ENCODE measurements at regions not wholly inside any gene's neighbourhood (a gene's known extent, or its start where the extent isn't known, plus 50 kb on each side); places are given as distances from the start of the nearest gene placed in this dataset.

GRCh38 chr2:58967736-58968135 is 726.6 kb upstream of the FANCL start:
- TF ChIP-seq CTCF (IDR thresholded peaks at IDR 0.05), result no peak
- no peaks in the 10 kb centered on the region for H3K36me3 Mint-ChIP-seq (ENCODE audit: low read depth)
- peaks cover 13% of the 10 kb centered on the region for H3K4me1 Mint-ChIP-seq (ENCODE audit: low read depth)
- H3K4me3 Mint-ChIP-seq, result no peak overlapping the region
- no peak overlapping the region for H3K27ac Mint-ChIP-seq
- peaks cover 5% of the 10 kb centered on the region; the same call in 1 of the 2 replicates for H3K27me3 Mint-ChIP-seq (ENCODE audit: insufficient read depth)
- no peak for DNase-seq
- no peaks in the 10 kb centered on the region for H3K9me3 Mint-ChIP-seq

DNA sequence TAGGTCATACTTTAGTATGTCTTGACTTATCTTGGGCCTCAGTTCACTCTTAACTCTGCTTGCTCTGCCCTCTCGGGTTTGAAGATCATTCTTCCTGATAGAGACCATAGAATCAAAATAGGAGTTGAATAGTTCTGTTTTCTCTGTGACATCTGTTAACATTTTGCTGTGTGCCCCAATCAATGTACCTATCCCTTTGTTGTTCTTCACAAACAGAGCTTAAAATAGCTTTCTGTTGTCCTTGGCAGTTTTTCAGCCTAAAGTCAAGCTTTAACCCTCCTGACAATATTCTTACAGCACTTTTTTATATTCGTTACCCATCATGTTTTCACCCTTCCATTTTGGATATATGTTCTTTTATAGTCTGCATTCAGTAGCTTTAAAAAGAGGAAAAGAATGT is 724.5 kb upstream of the FANCL start:
- H3K4me3 Mint-ChIP-seq, result no peak overlapping the region
- peaks cover 13% of the 10 kb centered on the region for H3K4me1 Mint-ChIP-seq (ENCODE audit: low read depth)
- no peak for TF ChIP-seq CTCF (IDR thresholded peaks at IDR 0.05)
- H3K9me3 Mint-ChIP-seq, result no peaks in the 10 kb centered on the region
- no peaks in the 10 kb centered on the region for H3K36me3 Mint-ChIP-seq (ENCODE audit: low read depth)
- H3K27me3 Mint-ChIP-seq (ENCODE audit: insufficient read depth), result peaks cover 5% of the 10 kb centered on the region; the same call in 1 of the 2 replicates
- H3K27ac Mint-ChIP-seq, result no peak overlapping the region
- no peak for DNase-seq

- Mint-ChIP-seq H3K27me3 (ENCODE audit: insufficient read depth) (peaks cover 2% of the 10 kb centered on the region; the same call in 1 of the 2 replicates), H3K9me3 (no peaks in the 10 kb centered on the region), H3K27ac (no peak overlapping the region), H3K36me3 (ENCODE audit: low read depth) (no peaks in the 10 kb centered on the region), H3K4me3 (no peak overlapping the region), H3K4me1 (ENCODE audit: low read depth) (no peaks in the 10 kb centered on the region)
- TF ChIP-seq CTCF (IDR thresholded peaks at IDR 0.05), result no peak
- no peak for DNase-seq
Measured at GRCh38 chr2:58959996-58960395, 718.9 kb upstream of the FANCL start.

GRCh38 chr2:58957188-58957840 is 716.2 kb upstream of the FANCL start:
- Mint-ChIP-seq H3K27me3 (ENCODE audit: insufficient read depth) (peaks cover 2% of the 10 kb centered on the region; the same call in 1 of the 2 replicates), H3K4me1 (ENCODE audit: low read depth) (no peaks in the 10 kb centered on the region), H3K36me3 (ENCODE audit: low read depth) (no peaks in the 10 kb centered on the region), H3K27ac (no peak overlapping the region), H3K4me3 (no peak overlapping the region), H3K9me3 (no peaks in the 10 kb centered on the region)
- no peak for TF ChIP-seq CTCF (IDR thresholded peaks at IDR 0.05)
- DNase-seq, result no peak

DNA sequence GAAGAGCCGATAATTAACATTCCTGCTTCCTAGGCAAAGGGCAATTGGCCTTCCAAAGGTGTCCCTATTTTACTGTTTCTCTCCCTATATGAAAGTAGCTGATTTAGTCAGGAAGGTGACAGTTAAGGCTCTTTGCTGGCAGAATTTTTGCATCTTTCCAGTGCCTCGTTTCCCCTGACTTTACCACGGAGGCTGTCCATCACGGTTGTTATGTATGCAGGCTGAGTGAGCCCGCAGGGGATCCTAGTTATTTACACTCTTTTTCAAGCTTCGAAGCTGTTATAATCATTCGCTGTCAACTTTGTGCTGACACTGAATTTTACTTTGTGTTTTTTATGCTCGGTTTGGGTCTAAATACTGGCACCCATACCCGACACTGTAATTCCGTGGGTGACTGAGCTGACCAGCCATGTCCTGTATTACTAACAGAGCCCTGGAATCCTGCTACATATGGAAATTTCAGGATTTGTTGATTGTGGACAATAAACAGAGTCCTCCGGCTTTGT is 713.8 kb upstream of the FANCL start:
- TF ChIP-seq CTCF (IDR thresholded peaks at IDR 0.05), result no peak
- DNase-seq, result no peak
- no peak overlapping the region for H3K27ac Mint-ChIP-seq
- H3K4me3 Mint-ChIP-seq, result no peak overlapping the region
- no peaks in the 10 kb centered on the region for H3K4me1 Mint-ChIP-seq (ENCODE audit: low read depth)
- no peaks in the 10 kb centered on the region for H3K9me3 Mint-ChIP-seq
- H3K27me3 Mint-ChIP-seq (ENCODE audit: insufficient read depth), result peaks cover 2% of the 10 kb centered on the region
- no peaks in the 10 kb centered on the region for H3K36me3 Mint-ChIP-seq (ENCODE audit: low read depth)

Measured in HFFc6 (cell line).